Heart left ventricle (tissue), 16 donors: ENCODE measurements at regions not wholly inside any gene's neighbourhood (a gene's known extent, or its start where the extent isn't known, plus 50 kb on each side); places are given as distances from the start of the nearest gene placed in this dataset.

Source experiments
- ATAC-seq, 4 donors: fragments of 200-7000 bp; cut with Tn5 transposase; one replicate each; pipeline ENCODE4 v1.9.1; 2020 to 2022; ENCODE audit warnings: moderate library complexity in 4 of 4, mild to moderate bottlenecking in 3 of 4, moderate number of reproducible peaks in 1 of 4
- DNase-seq, 5 donors: peaks; one replicate each; pipeline ENCODE4 v3.0.0-alpha.2; 2020
- H3K27ac ChIP-seq, 12 donors: fragments of 200-600 bp; sonication (generic) in 4 of 12; one replicate each; pipeline versions ENCODE4 v1.5.0 to v1.8.0; 2016 to 2022; ENCODE audit warnings: mild to moderate bottlenecking in 2 of 12
- H3K27me3 ChIP-seq, 9 donors: fragments of 200-600 bp; sonication (generic) in 2 of 9; one replicate each; pipeline versions ENCODE4 v1.5.1 to v1.8.0; 2016 to 2022; ENCODE audit warnings: mild to moderate bottlenecking in 3 of 9
- H3K36me3 ChIP-seq, 9 donors: fragments of 200-600 bp; sonication (generic) in 2 of 9; one replicate each; pipeline versions ENCODE4 v1.5.0 to v1.8.0; 2018 to 2022; ENCODE audit warnings: mild to moderate bottlenecking in 2 of 9
- H3K4me1 ChIP-seq, 12 donors: fragments of 200-600 bp; sonication (generic) in 4 of 12; one replicate each; pipeline versions ENCODE4 v1.5.0 to v1.8.0; 2016 to 2022; ENCODE audit warnings: mild to moderate bottlenecking in 3 of 12
- H3K4me3 ChIP-seq, 12 donors: fragments of 200-600 bp; sonication (generic) in 4 of 12; one replicate each; pipeline versions ENCODE4 v1.5.0 to v1.8.0; 2017 to 2022; ENCODE audit warnings: mild to moderate bottlenecking in 9 of 12, moderate library complexity in 4 of 12
- H3K9me3 ChIP-seq, 12 donors: fragments of 200-600 bp; sonication (generic) in 4 of 12; one replicate each; pipeline versions ENCODE4 v1.5.0 to v1.8.0; 2016 to 2022; ENCODE audit warnings: mild to moderate bottlenecking in 1 of 12
- POLR2A ChIP-seq, 2 donors: fragments of 450-650 bp; IDR thresholded peaks; one replicate each; pipeline ENCODE4 v1.6.1; 2017; ENCODE audit warnings: antibody characterized with exemption in 2 of 2, mild to moderate bottlenecking in 2 of 2, moderate library complexity in 2 of 2
- WGBS, 4 donors: extraction: QIAGEN DNeasy Blood & Tissue Kit in 2 of 4; methylation state at CpG; one replicate each; pipeline versions ENCODE4 v1.1.5 to v1.1.7; 2013 to 2018; 5-methylcytosine and 5-hydroxymethylcytosine counted together
- intact Hi-C, 10 donors: fragments of 100-400 bp; cut with DNase I; formaldehyde crosslinking; loops; one replicate each; pipeline versions ENCODE4 v1.11.1 to v1.14.2; 2022
- TF ChIP-seq, protein P1 (sequence below), 12 donors: fragments of 200-600 bp; sonication (generic) in 4 of 12; IDR thresholded peaks; one replicate each; pipeline versions ENCODE4 v1.5.0 to v1.8.0; 2018 to 2022; ENCODE audit warnings: antibody characterized with exemption in 12 of 12, mild to moderate bottlenecking in 5 of 12
- donor health status: ischemic (EF 13 %, LVEDD 7.1; RV severe dilation, severe dysfunction).
- donor health status: healthy with polysubstance abuse.
- donor health status: DM: no; HTN: yes; CAD: no.
- donor health status: DM: no; HTN: no; CAD: no.
- donor health status: ischemic (EF 25% LVEDD 6.9; RV normal size, moderate dysfunction).
- donor health status: ischemic (EF 25% LVEDD 5.7; RV mildly dilated, moderate dysfunction).
- donor health status: healthy.
- donor health status: DM: yes; HTN: yes; CAD: no.
- donor health status: ischemic (EF 35%, LVEDD 5.7; RV mildly dilated, moderate dysfunction).
- donor health status: nonischemic (EF 11% LVEDD 7.7; RV severe dilation, severe dysfunction).
- donor health status: DM: yes; HTN: yes; CAD: no.
- donor health status: PGD.
- donor health status: ischemic (EF 29% LVEDD 5.4; RV normal size, mild dysfunction).
- donor health status: nonischemic (EF 23%, LVEDD 6.1; RV moderate dilation, normal function).

- Histone ChIP-seq H3K4me3 (no peak overlapping the region), H3K27ac (no peak overlapping the region), H3K27me3 (no peaks in the 10 kb centered on the region), H3K36me3 (no peaks in the 10 kb centered on the region), H3K4me1 (no peaks in the 10 kb centered on the region), H3K9me3 (peaks cover 0 to under 1% (median 0%) of the 10 kb centered on the region in 12 donors)
- no peak for DNase-seq
- intact Hi-C loops, result no loop called here
- WGBS, 4 donors, result 81 to 85% (median 83%) methylated on average over 3 of the region's 3 CpGs
- no peak for ATAC-seq
- TF ChIP-seq POLR2A (IDR thresholded peaks at IDR 0.05), result no peak
- TF ChIP-seq, protein P1, sequence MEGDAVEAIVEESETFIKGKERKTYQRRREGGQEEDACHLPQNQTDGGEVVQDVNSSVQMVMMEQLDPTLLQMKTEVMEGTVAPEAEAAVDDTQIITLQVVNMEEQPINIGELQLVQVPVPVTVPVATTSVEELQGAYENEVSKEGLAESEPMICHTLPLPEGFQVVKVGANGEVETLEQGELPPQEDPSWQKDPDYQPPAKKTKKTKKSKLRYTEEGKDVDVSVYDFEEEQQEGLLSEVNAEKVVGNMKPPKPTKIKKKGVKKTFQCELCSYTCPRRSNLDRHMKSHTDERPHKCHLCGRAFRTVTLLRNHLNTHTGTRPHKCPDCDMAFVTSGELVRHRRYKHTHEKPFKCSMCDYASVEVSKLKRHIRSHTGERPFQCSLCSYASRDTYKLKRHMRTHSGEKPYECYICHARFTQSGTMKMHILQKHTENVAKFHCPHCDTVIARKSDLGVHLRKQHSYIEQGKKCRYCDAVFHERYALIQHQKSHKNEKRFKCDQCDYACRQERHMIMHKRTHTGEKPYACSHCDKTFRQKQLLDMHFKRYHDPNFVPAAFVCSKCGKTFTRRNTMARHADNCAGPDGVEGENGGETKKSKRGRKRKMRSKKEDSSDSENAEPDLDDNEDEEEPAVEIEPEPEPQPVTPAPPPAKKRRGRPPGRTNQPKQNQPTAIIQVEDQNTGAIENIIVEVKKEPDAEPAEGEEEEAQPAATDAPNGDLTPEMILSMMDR (IDR thresholded peaks at IDR 0.05), result no peak
These were observed 1074.7 kb upstream of the NXPH2 start for GRCh38 chr2:139854769-139855483.

- Histone ChIP-seq H3K36me3 (no peaks in the 10 kb centered on the region), H3K9me3 (no peaks in the 10 kb centered on the region), H3K4me1 (no peaks in the 10 kb centered on the region), H3K4me3 (no peak overlapping the region), H3K27me3 (no peaks in the 10 kb centered on the region), H3K27ac (no peak overlapping the region)
- DNase-seq, result no peak
- TF ChIP-seq, protein P1 (IDR thresholded peaks at IDR 0.05), result no peak
- TF ChIP-seq POLR2A (IDR thresholded peaks at IDR 0.05), result no peak
- ATAC-seq, result no peak
- WGBS, 4 donors, result 23 to 31% (median 30%) methylated on average over 1 of the region's 1 CpG
- intact Hi-C loops, result no loop called here
These were observed 1070.2 kb upstream of the NXPH2 start for GRCh38 chr2:139850254-139850890.

DNA sequence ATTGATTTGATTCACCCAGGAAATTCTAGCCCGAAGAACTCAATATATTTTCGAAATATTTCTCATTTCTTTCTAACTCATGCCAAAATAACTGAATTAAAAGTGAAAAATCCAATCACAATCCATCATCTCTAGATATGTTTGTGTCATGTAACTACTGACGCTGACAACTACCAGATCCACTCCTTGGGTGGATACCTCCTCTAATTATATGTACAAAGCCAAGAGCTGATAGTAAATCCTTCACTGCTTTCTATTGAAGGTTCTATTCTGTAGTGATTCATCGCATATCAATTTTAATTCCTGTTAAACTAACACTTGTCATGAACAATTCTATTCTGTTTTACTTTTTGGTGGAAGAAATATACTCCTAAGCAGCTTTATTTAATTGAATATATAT lies 1056.6 kb upstream of the NXPH2 start:
- WGBS, 4 donors, result 69 to 82% (median 79%) methylated on average over 4 of the region's 4 CpGs
- Histone ChIP-seq H3K9me3 (peaks cover 0 to 17% (median 5%) of the 10 kb centered on the region in 12 donors), H3K36me3 (no peaks in the 10 kb centered on the region), H3K27ac (no peak overlapping the region), H3K4me3 (no peak overlapping the region), H3K4me1 (no peaks in the 10 kb centered on the region), H3K27me3 (no peaks in the 10 kb centered on the region)
- intact Hi-C loops, result no loop called here
- DNase-seq (no peak), ATAC-seq (no peak)
- TF ChIP-seq POLR2A (IDR thresholded peaks at IDR 0.05), result no peak
- TF ChIP-seq, protein P1 (IDR thresholded peaks at IDR 0.05), result no peak

DNA sequence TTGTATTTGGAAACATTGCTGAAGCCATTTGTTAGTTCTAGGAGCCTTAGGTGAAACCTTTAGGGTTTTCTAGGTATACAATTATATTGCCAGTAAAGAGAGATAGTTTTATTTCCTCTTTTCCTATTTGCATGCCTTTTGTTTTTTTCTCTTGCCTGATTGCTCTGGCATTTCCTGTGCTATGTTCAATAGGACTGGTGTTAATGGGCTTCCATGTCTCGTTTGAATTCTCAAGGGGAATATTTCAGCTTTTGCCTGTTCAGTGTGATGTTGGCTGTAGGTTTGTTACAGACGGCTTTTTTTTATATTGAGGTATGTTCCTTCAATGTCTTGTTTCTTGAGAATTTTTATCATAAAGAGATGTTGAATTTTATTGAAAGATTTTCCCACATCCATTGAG lies 1054.9 kb upstream of the NXPH2 start:
- Histone ChIP-seq H3K27me3 (no peaks in the 10 kb centered on the region), H3K4me1 (no peaks in the 10 kb centered on the region), H3K27ac (no peak overlapping the region), H3K36me3 (no peaks in the 10 kb centered on the region), H3K9me3 (peaks cover 0 to 6% (median 0%) of the 10 kb centered on the region in 12 donors), H3K4me3 (no peak overlapping the region)
- TF ChIP-seq POLR2A (IDR thresholded peaks at IDR 0.05), result no peak
- TF ChIP-seq, protein P1 (IDR thresholded peaks at IDR 0.05), result no peak
- WGBS, 4 donors, result 35 to 39% (median 38%) methylated on average over 2 of the region's 2 CpGs
- intact Hi-C loops, result no loop called here
- no peak for ATAC-seq
- no peak for DNase-seq
